GM12865 (cell line): ENCODE measurements at regions not wholly inside any gene's neighbourhood (a gene's known extent, or its start where the extent isn't known, plus 50 kb on each side); places are given as distances from the start of the nearest gene placed in this dataset.

ENCODE experiments used
- DNase-seq: peaks from one replicate; pipeline ENCODE4 v3.0.0; 2010; ENCODE audit warnings: low read depth
- H3K4me3 ChIP-seq: 2 replicates; pipeline ENCODE4 v1.5.1; 2011; ENCODE audit warnings: mild to moderate bottlenecking, low read depth, low read length, control low read depth
- CTCF ChIP-seq: IDR thresholded peaks from 2 replicates; pipeline ENCODE4 v1.5.1; 2011; ENCODE audit warnings: low read length, control low read depth, low read depth, inconsistent platforms; ENCODE audit not compliant: insufficient read depth; ENCODE audit errors: missing control alignments

DNA sequence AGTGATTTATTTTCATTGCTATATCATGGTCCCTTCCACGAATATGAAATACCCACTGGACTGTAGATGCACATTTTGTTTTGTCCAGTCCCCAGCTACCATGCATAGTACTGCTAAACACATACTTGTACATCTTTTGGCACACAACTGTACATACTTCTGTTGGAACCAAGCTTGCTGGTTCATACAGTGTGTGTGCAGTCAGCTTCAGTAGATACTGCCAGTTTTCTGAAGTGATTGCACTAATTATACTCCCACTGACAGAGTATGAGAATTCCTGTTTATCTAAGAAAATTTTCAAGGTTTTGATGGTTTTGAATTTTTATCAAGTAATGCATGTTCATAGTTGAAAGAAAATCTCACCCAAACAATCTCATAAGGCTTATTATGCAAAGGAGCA is 100.7 kb upstream of the LMCD1 start:
- no peak for TF ChIP-seq CTCF
- no peak for DNase-seq
- no peak overlapping the region for H3K4me3 ChIP-seq

GRCh38 chr3:8403996-8404395 is 97.6 kb upstream of the LMCD1 start:
- no peak overlapping the region for H3K4me3 ChIP-seq
- TF ChIP-seq CTCF: no peak
- DNase-seq: no peak

DNA sequence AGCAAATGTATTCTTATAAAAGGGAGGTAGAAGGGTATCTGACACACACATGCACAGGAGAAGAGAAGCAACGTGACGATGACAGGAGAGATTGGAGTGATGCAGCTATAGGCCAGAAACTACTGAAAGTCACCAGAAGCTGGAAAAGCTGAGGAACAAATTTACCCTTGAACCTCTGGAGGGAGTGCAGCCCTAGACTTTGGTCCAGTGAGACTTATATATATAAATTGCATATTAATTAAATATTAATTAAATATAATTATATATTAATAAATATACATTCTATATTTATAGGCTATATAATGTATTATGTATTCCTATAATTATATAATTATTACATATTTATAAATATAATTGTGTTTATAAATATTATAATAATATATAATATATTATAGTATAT is 96.5 kb upstream of the LMCD1 start:
- no peak for TF ChIP-seq CTCF
- no peak overlapping the region for H3K4me3 ChIP-seq
- no peak for DNase-seq

GRCh38 chr3:8406479-8406878 is 95.1 kb upstream of the LMCD1 start:
- no peak overlapping the region for H3K4me3 ChIP-seq
- no peak for DNase-seq
- TF ChIP-seq CTCF: no peak

GRCh38 chr3:8413337-8413926 is 88.2 kb upstream of the LMCD1 start:
- TF ChIP-seq CTCF: no peak
- no peak overlapping the region for H3K4me3 ChIP-seq
- no peak for DNase-seq

GRCh38 chr3:8416965-8417364 is 84.7 kb upstream of the LMCD1 start:
- no peak overlapping the region for H3K4me3 ChIP-seq
- DNase-seq: peak; percentile 17
- TF ChIP-seq CTCF: no peak

GRCh38 chr3:8420612-8421011 is 81.0 kb upstream of the LMCD1 start:
- no peak for DNase-seq
- TF ChIP-seq CTCF: no peak
- no peak overlapping the region for H3K4me3 ChIP-seq
